ENCODE measurements at regions not wholly inside any gene's neighbourhood (a gene's known extent, or its start where the extent isn't known, plus 50 kb on each side); places are given as distances from the start of the nearest gene placed in this dataset.
A peak's percentile ranks its signal among the peaks of the same experiment; 100 is the strongest.

DNA sequence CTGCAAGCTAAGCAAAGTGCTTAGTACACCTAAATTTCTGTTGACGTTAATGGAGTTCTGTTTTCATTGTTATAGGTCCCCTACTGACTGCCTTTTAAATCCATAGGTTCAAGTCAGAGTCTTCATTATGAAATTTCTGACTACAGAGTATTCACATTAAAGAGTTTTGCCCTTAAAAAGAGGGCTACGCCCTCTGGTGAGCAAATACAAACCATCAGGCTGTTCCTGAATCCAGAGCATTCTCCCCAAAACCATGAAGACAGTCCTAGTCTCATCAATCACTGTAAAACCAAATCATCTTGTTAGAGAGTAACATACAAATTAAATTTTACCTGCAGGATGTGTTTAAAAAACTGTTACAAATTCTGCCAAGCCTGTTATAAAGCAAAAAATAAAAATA lies 1091.7 kb downstream of the TDRD15 start:
- TF ChIP-seq EZH2 (IDR thresholded peaks at IDR 0.05): no peak
- TF ChIP-seq, protein P1, sequence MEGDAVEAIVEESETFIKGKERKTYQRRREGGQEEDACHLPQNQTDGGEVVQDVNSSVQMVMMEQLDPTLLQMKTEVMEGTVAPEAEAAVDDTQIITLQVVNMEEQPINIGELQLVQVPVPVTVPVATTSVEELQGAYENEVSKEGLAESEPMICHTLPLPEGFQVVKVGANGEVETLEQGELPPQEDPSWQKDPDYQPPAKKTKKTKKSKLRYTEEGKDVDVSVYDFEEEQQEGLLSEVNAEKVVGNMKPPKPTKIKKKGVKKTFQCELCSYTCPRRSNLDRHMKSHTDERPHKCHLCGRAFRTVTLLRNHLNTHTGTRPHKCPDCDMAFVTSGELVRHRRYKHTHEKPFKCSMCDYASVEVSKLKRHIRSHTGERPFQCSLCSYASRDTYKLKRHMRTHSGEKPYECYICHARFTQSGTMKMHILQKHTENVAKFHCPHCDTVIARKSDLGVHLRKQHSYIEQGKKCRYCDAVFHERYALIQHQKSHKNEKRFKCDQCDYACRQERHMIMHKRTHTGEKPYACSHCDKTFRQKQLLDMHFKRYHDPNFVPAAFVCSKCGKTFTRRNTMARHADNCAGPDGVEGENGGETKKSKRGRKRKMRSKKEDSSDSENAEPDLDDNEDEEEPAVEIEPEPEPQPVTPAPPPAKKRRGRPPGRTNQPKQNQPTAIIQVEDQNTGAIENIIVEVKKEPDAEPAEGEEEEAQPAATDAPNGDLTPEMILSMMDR (IDR thresholded peaks at IDR 0.05): peak; percentile 34
- TF ChIP-seq EZH2phosphoT487 (IDR thresholded peaks at IDR 0.05): no peak
